ENCODE measurements at regions not wholly inside any gene's neighbourhood (a gene's known extent, or its start where the extent isn't known, plus 50 kb on each side); places are given as distances from the start of the nearest gene placed in this dataset.

DNA sequence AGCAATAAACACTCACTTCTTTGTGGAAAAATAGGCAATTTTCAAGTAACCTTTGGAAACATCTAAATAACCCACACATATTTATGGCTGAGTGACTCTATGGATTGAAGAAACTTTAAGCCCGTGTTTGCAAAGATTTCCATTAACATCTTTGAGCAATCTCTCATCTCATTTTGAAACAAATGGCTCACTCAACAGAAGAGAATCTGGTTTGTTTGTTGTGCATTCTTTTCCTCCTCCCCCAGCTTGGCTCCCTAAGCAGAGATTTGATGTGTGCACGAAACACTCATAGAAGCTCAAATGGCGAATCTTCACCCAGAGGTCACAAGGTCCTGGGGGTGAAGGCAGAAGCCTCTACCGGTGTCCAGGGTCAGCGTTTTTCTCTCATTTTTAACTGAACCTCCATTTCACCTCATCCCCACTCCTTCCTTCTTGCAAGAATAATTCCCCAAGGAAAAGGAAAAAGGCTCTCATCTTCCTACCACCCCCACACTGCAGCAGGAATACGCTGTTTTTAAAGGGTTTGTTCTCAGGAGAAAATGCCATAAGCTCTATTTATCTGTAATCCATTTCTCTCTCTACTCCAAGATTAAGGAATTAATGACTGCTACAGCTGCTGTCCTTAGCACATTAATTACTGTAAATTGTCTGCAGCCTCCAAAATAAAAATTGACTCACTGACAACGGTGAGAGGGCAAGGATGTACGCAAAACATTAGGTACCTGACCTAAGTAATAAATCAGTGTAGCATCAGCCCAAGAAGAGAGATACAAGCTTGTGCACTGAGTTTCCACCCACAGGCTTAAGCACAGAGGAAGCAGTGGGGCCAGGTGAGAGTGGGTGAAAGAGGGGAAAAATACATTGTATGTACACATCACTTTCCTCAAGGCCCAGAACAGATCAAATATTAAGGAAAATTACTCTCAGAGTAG is 307.6 kb upstream of the NOCT start:
- no peak for TF ChIP-seq POLR2A (IDR thresholded peaks at IDR 0.05)
- TF ChIP-seq, protein P1, sequence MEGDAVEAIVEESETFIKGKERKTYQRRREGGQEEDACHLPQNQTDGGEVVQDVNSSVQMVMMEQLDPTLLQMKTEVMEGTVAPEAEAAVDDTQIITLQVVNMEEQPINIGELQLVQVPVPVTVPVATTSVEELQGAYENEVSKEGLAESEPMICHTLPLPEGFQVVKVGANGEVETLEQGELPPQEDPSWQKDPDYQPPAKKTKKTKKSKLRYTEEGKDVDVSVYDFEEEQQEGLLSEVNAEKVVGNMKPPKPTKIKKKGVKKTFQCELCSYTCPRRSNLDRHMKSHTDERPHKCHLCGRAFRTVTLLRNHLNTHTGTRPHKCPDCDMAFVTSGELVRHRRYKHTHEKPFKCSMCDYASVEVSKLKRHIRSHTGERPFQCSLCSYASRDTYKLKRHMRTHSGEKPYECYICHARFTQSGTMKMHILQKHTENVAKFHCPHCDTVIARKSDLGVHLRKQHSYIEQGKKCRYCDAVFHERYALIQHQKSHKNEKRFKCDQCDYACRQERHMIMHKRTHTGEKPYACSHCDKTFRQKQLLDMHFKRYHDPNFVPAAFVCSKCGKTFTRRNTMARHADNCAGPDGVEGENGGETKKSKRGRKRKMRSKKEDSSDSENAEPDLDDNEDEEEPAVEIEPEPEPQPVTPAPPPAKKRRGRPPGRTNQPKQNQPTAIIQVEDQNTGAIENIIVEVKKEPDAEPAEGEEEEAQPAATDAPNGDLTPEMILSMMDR (IDR thresholded peaks at IDR 0.05) = no peak
- 73 to 77% methylated on average over 8 of the region's 8 CpGs for WGBS, 2 donors
- no peak overlapping the region for H3K4me3 ChIP-seq (ENCODE audit: low read depth, poor library complexity, severe bottlenecking)
- intact Hi-C loops (cut with DNase I; ENCODE audit: low total_unique reads) = no loop called here
- DNase-seq (ENCODE audit: low spot score in 2 of 2) = no peak

DNA sequence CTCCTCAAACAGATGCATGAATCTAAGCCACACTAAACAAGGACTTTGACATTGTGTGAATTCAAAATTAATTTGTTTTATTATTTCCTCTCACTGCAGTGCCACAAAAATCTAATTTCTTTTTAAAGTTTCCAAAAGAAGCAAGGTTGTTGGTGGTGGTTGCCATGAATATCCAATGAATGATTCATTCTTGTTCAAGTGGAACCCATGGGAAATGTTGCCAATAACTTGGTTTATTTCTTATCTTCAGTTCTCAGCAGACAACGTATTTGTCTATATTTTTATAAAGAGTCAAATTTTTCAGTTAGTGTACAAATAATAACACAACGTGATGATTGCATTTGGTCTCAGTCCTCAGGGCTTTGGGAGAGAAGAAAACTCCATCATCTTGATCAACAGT is 309.4 kb upstream of the NOCT start:
- no peak overlapping the region for H3K4me3 ChIP-seq (ENCODE audit: low read depth, poor library complexity, severe bottlenecking)
- no peak for DNase-seq (ENCODE audit: low spot score in 2 of 2)
- TF ChIP-seq, protein P1 (IDR thresholded peaks at IDR 0.05) = no peak
- no peak for TF ChIP-seq POLR2A (IDR thresholded peaks at IDR 0.05)
- intact Hi-C loops (cut with DNase I; ENCODE audit: low total_unique reads) = no loop called here
- WGBS, 2 donors = 63 to 76% methylated on average over 2 of the region's 2 CpGs

DNA sequence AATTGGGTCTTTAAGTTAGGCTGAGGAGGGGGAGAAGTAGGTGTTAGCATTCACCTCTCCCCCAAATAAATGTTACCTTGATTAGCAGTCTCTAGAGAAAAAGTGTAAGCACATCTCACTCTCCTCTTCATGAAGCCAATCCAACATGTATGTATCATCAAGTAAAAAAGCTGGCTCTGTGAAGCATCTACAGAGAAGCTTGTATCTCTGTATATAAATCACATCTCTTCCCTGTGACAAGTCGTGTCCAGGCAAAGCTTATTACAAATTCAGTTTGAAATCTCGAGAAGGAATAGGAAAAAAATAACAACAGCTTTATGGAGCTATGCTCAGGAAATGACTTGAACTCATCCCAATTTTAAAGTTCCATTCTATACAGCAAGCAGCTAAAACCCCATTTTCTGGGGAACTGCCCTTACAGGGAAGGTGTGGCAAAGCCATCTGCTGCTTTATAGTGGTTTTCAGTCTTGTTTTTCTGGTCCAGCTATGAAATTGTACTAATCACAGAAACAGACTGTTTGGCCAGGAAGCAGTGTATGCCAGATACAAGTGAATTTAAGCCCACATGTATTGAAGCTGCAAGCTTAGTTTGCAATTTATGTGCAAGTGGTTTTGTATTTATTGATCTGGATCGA is 313.3 kb upstream of the NOCT start:
- WGBS, 2 donors = 26 to 30% methylated on average over 3 of the region's 3 CpGs
- no peak overlapping the region for H3K4me3 ChIP-seq (ENCODE audit: low read depth, poor library complexity, severe bottlenecking)
- intact Hi-C loops (cut with DNase I; ENCODE audit: low total_unique reads) = no loop called here
- no peak for DNase-seq (ENCODE audit: low spot score in 2 of 2)
- TF ChIP-seq POLR2A (IDR thresholded peaks at IDR 0.05) = no peak
- TF ChIP-seq, protein P1 (IDR thresholded peaks at IDR 0.05) = no peak

DNA sequence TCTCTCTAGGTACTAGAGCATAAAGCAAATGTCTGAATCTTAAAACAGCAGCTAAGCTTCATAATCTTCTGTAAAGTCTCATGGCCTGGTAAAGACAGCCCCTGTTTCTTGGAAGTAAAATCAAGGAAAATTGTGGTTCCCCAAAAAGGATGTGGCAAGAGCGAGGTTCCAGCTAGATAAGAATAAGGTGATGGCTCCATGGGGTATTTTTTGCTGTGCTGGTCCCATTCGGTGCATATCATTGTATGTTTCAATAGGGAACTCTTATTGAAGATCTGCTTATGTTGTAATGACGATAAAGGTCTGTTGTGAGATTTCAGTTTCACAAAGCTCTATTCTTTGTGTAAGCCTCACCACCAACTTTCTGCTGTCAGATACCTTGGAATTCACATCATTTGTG is 316.9 kb upstream of the NOCT start:
- 56 to 59% methylated on average over 3 of the region's 3 CpGs for WGBS, 2 donors
- TF ChIP-seq POLR2A (IDR thresholded peaks at IDR 0.05) = no peak
- TF ChIP-seq, protein P1 (IDR thresholded peaks at IDR 0.05) = no peak
- no peak overlapping the region for H3K4me3 ChIP-seq (ENCODE audit: low read depth, poor library complexity, severe bottlenecking)
- intact Hi-C loops (cut with DNase I; ENCODE audit: low total_unique reads) = no loop called here
- no peak for DNase-seq (ENCODE audit: low spot score in 2 of 2)

DNA sequence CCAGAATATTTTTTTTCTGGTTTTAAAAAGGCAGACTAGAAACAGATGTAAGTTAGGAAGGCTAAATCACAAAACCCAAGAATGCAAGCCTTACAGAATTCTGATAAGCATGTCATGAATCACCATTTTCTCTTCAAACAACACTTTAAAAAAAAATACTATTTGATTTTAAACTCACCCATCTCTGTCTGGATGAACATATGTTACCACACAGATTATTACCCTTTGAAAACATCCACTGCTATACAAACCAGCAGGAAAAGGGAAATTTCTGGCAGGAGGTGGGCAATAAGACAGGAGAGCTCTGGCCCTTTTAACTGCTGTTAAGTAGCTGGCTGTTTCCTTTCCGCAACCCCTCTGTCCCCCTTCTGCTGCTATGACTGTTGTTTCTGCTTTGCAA is 317.7 kb upstream of the NOCT start:
- WGBS, 2 donors = 90 to 100% methylated on average over 1 of the region's 1 CpG
- TF ChIP-seq, protein P1 (IDR thresholded peaks at IDR 0.05) = no peak
- TF ChIP-seq POLR2A (IDR thresholded peaks at IDR 0.05) = no peak
- intact Hi-C loops (cut with DNase I; ENCODE audit: low total_unique reads) = no loop called here
- H3K4me3 ChIP-seq (ENCODE audit: low read depth, poor library complexity, severe bottlenecking) = no peak overlapping the region
- DNase-seq (ENCODE audit: low spot score in 2 of 2) = no peak

Data from lower leg skin (tissue), 4 donors.